Ovary (tissue), 7 donors: ENCODE measurements at regions not wholly inside any gene's neighbourhood (a gene's known extent, or its start where the extent isn't known, plus 50 kb on each side); places are given as distances from the start of the nearest gene placed in this dataset.

Source experiments
- DNase-seq, 5 donors: peaks; one replicate each; pipeline ENCODE4 v3.0.0-alpha.2; 2019 to 2020
- H3K27ac ChIP-seq, 2 donors: fragments of 200-600 bp; one replicate each; pipeline versions ENCODE4 v1.5.1 to v1.8.0; 2019 to 2022
- H3K27me3 ChIP-seq: fragments of 200-600 bp; one replicate; pipeline ENCODE4 v1.8.0; 2022
- H3K36me3 ChIP-seq: fragments of 200-600 bp; sonication (generic); one replicate; pipeline ENCODE4 v1.5.1; 2019
- H3K4me1 ChIP-seq: one replicate; pipeline ENCODE4 v1.8.1; 2013; ENCODE audit warnings: mild to moderate bottlenecking, moderate library complexity; ENCODE audit not compliant: insufficient read depth
- H3K4me3 ChIP-seq: fragments of 200-600 bp; sonication (generic); one replicate; pipeline ENCODE4 v1.5.1; 2017
- H3K9me3 ChIP-seq, 2 donors: fragments of 200-600 bp in 1 of 2; sonication (generic) in 1 of 2; one replicate each; pipeline versions ENCODE4 v1.5.1 to v1.8.1; 2013 to 2019; ENCODE audit warnings: mild to moderate bottlenecking in 1 of 2, moderate library complexity in 1 of 2
- CTCF ChIP-seq, 3 donors: fragments of 450-650 bp in 2 of 3; fragments of 200-600 bp in 1 of 3; IDR thresholded peaks; one replicate each; pipeline versions ENCODE4 v1.5.1 to v1.8.0; 2016 to 2022; ENCODE audit warnings: antibody characterized with exemption in 3 of 3, mild to moderate bottlenecking in 1 of 3
- EP300 ChIP-seq: sonication (generic); formaldehyde crosslinking; IDR thresholded peaks from one replicate; pipeline ENCODE4 v1.6.1; 2017; ENCODE audit warnings: antibody characterized with exemption
- POLR2A ChIP-seq: fragments of 450-650 bp; IDR thresholded peaks from one replicate; pipeline ENCODE4 v1.6.1; 2017; ENCODE audit warnings: antibody characterized with exemption, mild to moderate bottlenecking, moderate library complexity
- WGBS, 3 donors: extraction: QIAGEN DNeasy Blood & Tissue Kit in 1 of 3; methylation state at CpG; one replicate each; pipeline versions ENCODE4 v1.1.5 to v1.1.7; 2013 to 2017; 5-methylcytosine and 5-hydroxymethylcytosine counted together
- intact Hi-C, 4 donors: fragments of 100-400 bp; cut with DNase I; formaldehyde crosslinking; loops; one replicate each; pipeline versions ENCODE4 v1.11.0 to v1.15.1; 2022 to 2023
- donor health status: DM: no; HTN: no; CAD: no; lungs with moderate emphysema.
- donor health status: DM: no; HTN: no; CAD: no.
- donor health status: Bipolar disorder and iron deficiency.
- donor health status: DM: no; HTN: no; CAD: no.
- donor health status: DM: yes; HTN: yes; CAD: no.

- H3K27me3 ChIP-seq = no peaks in the 10 kb centered on the region
- H3K36me3 ChIP-seq = no peaks in the 10 kb centered on the region
- no peak overlapping the region for H3K27ac ChIP-seq
- no peaks in the 10 kb centered on the region for H3K4me1 ChIP-seq
- H3K4me3 ChIP-seq = no peak overlapping the region
- no peaks in the 10 kb centered on the region for H3K9me3 ChIP-seq
- intact Hi-C loops = no loop called here
- WGBS, 3 donors = 47 to 50% (median 48%) methylated on average over 2 of the region's 2 CpGs
- DNase-seq = no peak
- TF ChIP-seq POLR2A (no peak), CTCF (IDR thresholded peaks at IDR 0.05) (no peak)
Observed at GRCh38 chr13:56015919-56016318, 1124.8 kb upstream of the PRR20A start.

GRCh38 chr13:56019606-56020005 lies 1121.1 kb upstream of the PRR20A start:
- H3K27me3 ChIP-seq = no peaks in the 10 kb centered on the region
- DNase-seq = no peak
- no peak for TF ChIP-seq EP300
- no peak for TF ChIP-seq CTCF (IDR thresholded peaks at IDR 0.05)
- TF ChIP-seq POLR2A = no peak
- no peaks in the 10 kb centered on the region for H3K4me1 ChIP-seq
- 88 to 95% (median 91%) methylated on average over 5 of the region's 5 CpGs for WGBS, 3 donors
- intact Hi-C loops = no loop called here
- no peak overlapping the region for H3K4me3 ChIP-seq
- H3K36me3 ChIP-seq = no peaks in the 10 kb centered on the region
- no peaks in the 10 kb centered on the region for H3K9me3 ChIP-seq
- no peak overlapping the region for H3K27ac ChIP-seq

GRCh38 chr13:56020425-56020824 lies 1120.3 kb upstream of the PRR20A start:
- Histone ChIP-seq H3K27ac (no peak overlapping the region), H3K4me3 (no peak overlapping the region), H3K36me3 (no peaks in the 10 kb centered on the region), H3K9me3 (no peaks in the 10 kb centered on the region), H3K4me1 (no peaks in the 10 kb centered on the region), H3K27me3 (no peaks in the 10 kb centered on the region)
- intact Hi-C loops = no loop called here
- 86 to 92% (median 88%) methylated on average over 3 of the region's 3 CpGs for WGBS, 3 donors
- DNase-seq = no peak
- no peak for TF ChIP-seq CTCF (IDR thresholded peaks at IDR 0.05)
- no peak for TF ChIP-seq EP300
- TF ChIP-seq POLR2A = no peak

- Histone ChIP-seq H3K4me1 (no peaks in the 10 kb centered on the region), H3K36me3 (no peaks in the 10 kb centered on the region), H3K27ac (no peak overlapping the region), H3K27me3 (no peaks in the 10 kb centered on the region), H3K4me3 (no peak overlapping the region), H3K9me3 (no peaks in the 10 kb centered on the region)
- 84 to 95% (median 88%) methylated on average over 8 of the region's 8 CpGs for WGBS, 3 donors
- no peak for TF ChIP-seq EP300
- no peak for TF ChIP-seq CTCF (IDR thresholded peaks at IDR 0.05)
- no peak for TF ChIP-seq POLR2A
- no peak for DNase-seq
- intact Hi-C loops = no loop called here
Observed at GRCh38 chr13:56039992-56040391, 1100.7 kb upstream of the PRR20A start.

GRCh38 chr13:56066321-56066720 lies 1074.4 kb upstream of the PRR20A start:
- no peak for DNase-seq
- no peaks in the 10 kb centered on the region for H3K9me3 ChIP-seq
- intact Hi-C loops = no loop called here
- no peaks in the 10 kb centered on the region for H3K27me3 ChIP-seq
- no peak overlapping the region for H3K27ac ChIP-seq
- WGBS, 3 donors = 74 to 92% (median 89%) methylated on average over 1 of the region's 1 CpG
- no peak for TF ChIP-seq CTCF (IDR thresholded peaks at IDR 0.05)
- TF ChIP-seq EP300 = no peak
- no peak for TF ChIP-seq POLR2A
- no peaks in the 10 kb centered on the region for H3K4me1 ChIP-seq
- no peaks in the 10 kb centered on the region for H3K36me3 ChIP-seq
- no peak overlapping the region for H3K4me3 ChIP-seq
